Kidney capillary endothelial cell (primary cell): ENCODE measurements at regions not wholly inside any gene's neighbourhood (a gene's known extent, or its start where the extent isn't known, plus 50 kb on each side); places are given as distances from the start of the nearest gene placed in this dataset.

ENCODE experiments used
- DNase-seq: peaks from one replicate; pipeline ENCODE4 v3.0.0-alpha.2; 2018; ENCODE audit warnings: low spot score

- no peak for DNase-seq
Observed at GRCh38 chr13:31896427-31896826, 135.1 kb upstream of the FRY start.

- no peak for DNase-seq
Observed at GRCh38 chr13:31898378-31899071, 133.0 kb upstream of the FRY start.

GRCh38 chr13:31901985-31902384 lies 129.6 kb upstream of the FRY start:
- DNase-seq = no peak

GRCh38 chr13:31903111-31903815 lies 128.3 kb upstream of the FRY start:
- DNase-seq = no peak

- DNase-seq = no peak
Observed at GRCh38 chr13:31904941-31905824, 126.4 kb upstream of the FRY start.

- DNase-seq = no peak
Observed at GRCh38 chr13:31905961-31906360, 125.6 kb upstream of the FRY start.

- no peak for DNase-seq
Observed at GRCh38 chr13:31908696-31909411, 122.7 kb upstream of the FRY start.

GRCh38 chr13:31909864-31910551 lies 121.6 kb upstream of the FRY start:
- DNase-seq = peak; percentile 56

- no peak for DNase-seq
Observed at GRCh38 chr13:31910633-31911032, 120.9 kb upstream of the FRY start.

- no peak for DNase-seq
Observed at GRCh38 chr13:31912647-31913401, 118.8 kb upstream of the FRY start.

GRCh38 chr13:31913459-31913858 lies 118.1 kb upstream of the FRY start:
- no peak for DNase-seq

GRCh38 chr13:31914843-31915242 lies 116.7 kb upstream of the FRY start:
- no peak for DNase-seq

GRCh38 chr13:31918707-31919106 lies 112.9 kb upstream of the FRY start:
- DNase-seq = no peak

- DNase-seq = no peak
Observed at GRCh38 chr13:31919241-31919640, 112.3 kb upstream of the FRY start.

- DNase-seq = no peak
Observed at GRCh38 chr13:31919971-31920726, 111.4 kb upstream of the FRY start.

GRCh38 chr13:31920727-31921100 lies 110.9 kb upstream of the FRY start:
- no peak for DNase-seq

GRCh38 chr13:31922724-31923123 lies 108.8 kb upstream of the FRY start:
- DNase-seq = no peak

GRCh38 chr13:31923134-31923763 lies 108.3 kb upstream of the FRY start:
- DNase-seq = no peak

GRCh38 chr13:31925079-31925478 lies 106.5 kb upstream of the FRY start:
- no peak for DNase-seq

- no peak for DNase-seq
Observed at GRCh38 chr13:31927219-31927653, 104.3 kb upstream of the FRY start.
